Caco-2 (cell line): ENCODE measurements at regions not wholly inside any gene's neighbourhood (a gene's known extent, or its start where the extent isn't known, plus 50 kb on each side); places are given as distances from the start of the nearest gene placed in this dataset.

Experiments
- BruUV-seq: library from RNA; stranded (reverse); fragments of 400-500 nt; replicated peaks from 2 replicates; lab custom pipeline; 2021; lab: Mats Ljungman, UMichigan
- CTCF ChIA-PET: fragments of 300-600 bp; sonication (Branson Sonifier 250); formaldehyde crosslinking; loops from one replicate; lab custom pipeline; 2022; ENCODE audit warnings: antibody characterized with exemption; lab: Charles Lee
- POLR2A ChIA-PET: fragments of 300-600 bp; sonication (Branson Sonifier 250); formaldehyde crosslinking; loops from one replicate; lab custom pipeline; 2022; ENCODE audit warnings: antibody characterized with exemption; lab: Charles Lee
- DNase-seq, 2 experiments: peaks; one replicate each; pipeline versions ENCODE4 v3.0.0 to v3.0.0-alpha.2; 2020 to 2022
- H3K27me3 ChIP-seq: replicated peaks from 2 replicates; pipeline ENCODE4 v1.6.0; 2011; ENCODE audit warnings: low read length; ENCODE audit not compliant: control insufficient read depth, insufficient read depth
- H3K36me3 ChIP-seq: 2 replicates; pipeline ENCODE4 v1.5.1; 2011; ENCODE audit warnings: low read length; ENCODE audit not compliant: control insufficient read depth, insufficient read depth
- H3K4me1 ChIP-seq: fragments of 250-450 bp; sonication (Bioruptor Pico); 2 replicates; pipeline ENCODE4 v1.5.1; 2020; ENCODE audit warnings: mild to moderate bottlenecking
- H3K4me3 ChIP-seq: 2 replicates; pipeline ENCODE4 v1.5.1; 2011; ENCODE audit warnings: low read depth, mild to moderate bottlenecking, control low read depth, low read length
- H3K9me3 ChIP-seq: fragments of 250-450 bp; sonication (Bioruptor Pico); 2 replicates; pipeline ENCODE4 v1.5.1; 2020; ENCODE audit warnings: mild to moderate bottlenecking, moderate library complexity
- H3K27ac Mint-ChIP-seq: one replicate; pipeline ENCODE4 v1.8.0; 2022; ENCODE audit warnings: mixed read lengths; ENCODE audit not compliant: unreplicated experiment
- H3K27me3 Mint-ChIP-seq: one replicate; pipeline ENCODE4 v1.8.0; 2022; ENCODE audit warnings: mixed read lengths; ENCODE audit not compliant: insufficient read depth, unreplicated experiment
- H3K36me3 Mint-ChIP-seq: one replicate; pipeline ENCODE4 v1.8.0; 2022; ENCODE audit warnings: mild to moderate bottlenecking, mixed read lengths; ENCODE audit not compliant: insufficient read depth, unreplicated experiment
- H3K4me1 Mint-ChIP-seq: one replicate; pipeline ENCODE4 v1.8.0; 2022; ENCODE audit warnings: low read depth, mixed read lengths; ENCODE audit not compliant: unreplicated experiment
- H3K4me3 Mint-ChIP-seq: one replicate; pipeline ENCODE4 v1.8.0; 2022; ENCODE audit warnings: mild to moderate bottlenecking, moderate library complexity, mixed read lengths; ENCODE audit not compliant: unreplicated experiment
- H3K9me3 Mint-ChIP-seq: one replicate; pipeline ENCODE4 v1.8.0; 2022; ENCODE audit warnings: mixed read lengths; ENCODE audit not compliant: unreplicated experiment
- CTCF ChIP-seq, 2 experiments: fragments of 200-600 bp in 1 of 2; IDR thresholded peaks; 1 replicate in 1 of 2; 2 replicates in 1 of 2; pipeline versions ENCODE4 v1.5.1 to v1.8.0; 2011 to 2022; ENCODE audit warnings: antibody characterized with exemption in 1 of 2, control low read depth in 1 of 2, inconsistent platforms in 1 of 2, low read depth in 1 of 2, low read length in 1 of 2, mild to moderate bottlenecking in 1 of 2, moderate library complexity in 1 of 2; ENCODE audit not compliant: insufficient read depth in 1 of 2, severe bottlenecking in 1 of 2, unreplicated experiment in 1 of 2
- intact Hi-C: fragments of 100-400 bp; cut with micrococcal nuclease; formaldehyde crosslinking; loops from one replicate; pipeline ENCODE4 v1.10.0; 2022; ENCODE audit not compliant: unreplicated experiment

GRCh38 chr11:128180441-128181087, 406.8 kb downstream of the ETS1 start:
- no peaks in the 10 kb centered on the region for H3K36me3 ChIP-seq
- ChIA-PET POLR2A (no interaction called here), CTCF (interaction anchor here (0.6 kb wide), 1 partner anchor 13 kb away, joined by 3 read pairs; no protein-coding TSS in a partner anchor)
- H3K27ac Mint-ChIP-seq: no peak overlapping the region
- H3K4me1 Mint-ChIP-seq: no peaks in the 10 kb centered on the region
- peaks cover 3% of the 10 kb centered on the region; the same call in 1 of the 2 replicates for H3K9me3 ChIP-seq
- TF ChIP-seq CTCF (IDR thresholded peaks at IDR 0.05; ENCODE audit: insufficient read depth in 1 of 2, low read depth in 1 of 2, low read length in 1 of 2, severe bottlenecking in 1 of 2, unreplicated experiment in 1 of 2): no peak
- no peaks in the 10 kb centered on the region for H3K4me1 ChIP-seq
- H3K27me3 ChIP-seq: no peaks in the 10 kb centered on the region
- BruUV-seq: no TSS peak
- intact Hi-C loops: no loop called here
- no peak overlapping the region for H3K4me3 ChIP-seq
- DNase-seq: no peak
- H3K4me3 Mint-ChIP-seq: no peak overlapping the region
- no peaks in the 10 kb centered on the region for H3K36me3 Mint-ChIP-seq
- H3K27me3 Mint-ChIP-seq: no peaks in the 10 kb centered on the region
- peaks cover 25% of the 10 kb centered on the region for H3K9me3 Mint-ChIP-seq

DNA sequence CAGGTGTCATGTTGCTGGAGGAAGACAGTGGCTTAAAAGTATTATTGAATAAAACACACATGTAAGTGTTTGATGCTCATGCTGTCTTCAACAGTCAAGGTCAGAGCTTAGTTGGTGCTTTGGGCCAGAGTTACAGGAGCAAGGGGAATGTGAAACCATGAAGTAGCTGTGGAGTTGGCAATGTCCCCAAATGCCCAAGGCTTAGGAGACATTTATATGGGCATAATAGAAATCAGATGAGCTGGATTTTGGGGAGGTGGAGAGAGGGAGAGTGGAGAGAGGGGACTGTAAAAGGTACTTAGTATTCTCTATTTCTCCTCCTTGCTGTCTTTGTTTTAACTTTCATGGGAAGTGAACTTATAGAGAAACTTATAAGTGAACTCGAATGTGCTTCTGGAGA, 407.8 kb downstream of the ETS1 start:
- CTCF ChIA-PET: interaction anchor here (1.2 kb wide), 1 partner anchor 22 kb away, joined by 4 read pairs; no protein-coding TSS in a partner anchor
- no peaks in the 10 kb centered on the region for H3K36me3 Mint-ChIP-seq
- BruUV-seq: no TSS peak

DNA sequence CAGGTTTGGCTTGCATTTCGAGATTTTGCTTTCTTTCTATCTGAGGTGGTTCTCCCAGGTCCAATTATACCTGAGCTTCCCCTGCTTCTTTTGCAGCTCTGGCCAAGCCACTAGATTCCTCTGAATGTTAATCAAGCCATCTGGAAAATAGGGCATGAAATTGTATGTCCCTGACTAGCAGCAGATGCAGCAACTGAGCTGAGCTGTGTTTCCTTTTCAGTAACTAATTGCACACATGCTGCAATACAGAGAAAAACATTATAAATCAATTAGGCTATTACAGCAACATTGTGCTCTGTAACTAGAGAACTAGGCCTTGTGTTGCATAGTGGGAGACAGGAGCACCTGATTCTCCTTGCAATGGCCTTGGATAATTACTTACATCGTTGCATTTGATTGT, 408.3 kb downstream of the ETS1 start:
- CTCF ChIA-PET: interaction anchor here (1.2 kb wide), 1 partner anchor 21 kb away, joined by 4 read pairs; no protein-coding TSS in a partner anchor
- Histone ChIP-seq H3K4me3 (no peak overlapping the region), H3K36me3 (no peaks in the 10 kb centered on the region), H3K9me3 (no peaks in the 10 kb centered on the region), H3K4me1 (no peaks in the 10 kb centered on the region), H3K27me3 (no peaks in the 10 kb centered on the region)
- no peaks in the 10 kb centered on the region for H3K27me3 Mint-ChIP-seq
- no peak for DNase-seq
- TF ChIP-seq CTCF (IDR thresholded peaks at IDR 0.05; ENCODE audit: insufficient read depth in 1 of 2, low read depth in 1 of 2, low read length in 1 of 2, severe bottlenecking in 1 of 2, unreplicated experiment in 1 of 2): no peak
- H3K36me3 Mint-ChIP-seq: no peaks in the 10 kb centered on the region
- H3K9me3 Mint-ChIP-seq: peaks cover 10% of the 10 kb centered on the region
- H3K4me1 Mint-ChIP-seq: no peaks in the 10 kb centered on the region
- intact Hi-C loops: no loop called here
- POLR2A ChIA-PET: no interaction called here
- no peak overlapping the region for H3K4me3 Mint-ChIP-seq
- no TSS peak for BruUV-seq
- no peak overlapping the region for H3K27ac Mint-ChIP-seq

More for the DNA sequence above, 407.8 kb downstream of the ETS1 start:
- peaks cover 15% of the 10 kb centered on the region for H3K9me3 Mint-ChIP-seq
- DNase-seq: no peak
- no peak overlapping the region for H3K4me3 Mint-ChIP-seq
- Histone ChIP-seq H3K36me3 (no peaks in the 10 kb centered on the region), H3K9me3 (no peaks in the 10 kb centered on the region), H3K4me1 (no peaks in the 10 kb centered on the region), H3K27me3 (no peaks in the 10 kb centered on the region), H3K4me3 (no peak overlapping the region)
- H3K27me3 Mint-ChIP-seq: no peaks in the 10 kb centered on the region
- TF ChIP-seq CTCF (IDR thresholded peaks at IDR 0.05; ENCODE audit: insufficient read depth in 1 of 2, low read depth in 1 of 2, low read length in 1 of 2, severe bottlenecking in 1 of 2, unreplicated experiment in 1 of 2): no peak
- H3K27ac Mint-ChIP-seq: no peak overlapping the region
- no peaks in the 10 kb centered on the region for H3K4me1 Mint-ChIP-seq
- POLR2A ChIA-PET: no interaction called here
- intact Hi-C loops: no loop called here
